Esophagus muscularis mucosa (tissue), 3 donors: ENCODE measurements at regions not wholly inside any gene's neighbourhood (a gene's known extent, or its start where the extent isn't known, plus 50 kb on each side); places are given as distances from the start of the nearest gene placed in this dataset.

ENCODE experiments used
- EP300 ChIP-seq: sonication (generic); formaldehyde crosslinking; IDR thresholded peaks from one replicate; pipeline ENCODE4 v1.6.1; 2017; ENCODE audit warnings: antibody characterized with exemption
- TF ChIP-seq, protein P1 (sequence below), 3 experiments: fragments of 200-600 bp in 2 of 3; fragments of 450-650 bp in 1 of 3; sonication (generic) in 2 of 3; IDR thresholded peaks; one replicate each; pipeline ENCODE4 v1.5.1; 2017 to 2019; ENCODE audit warnings: antibody characterized with exemption in 3 of 3, mild to moderate bottlenecking in 2 of 3, moderate library complexity in 1 of 3

DNA sequence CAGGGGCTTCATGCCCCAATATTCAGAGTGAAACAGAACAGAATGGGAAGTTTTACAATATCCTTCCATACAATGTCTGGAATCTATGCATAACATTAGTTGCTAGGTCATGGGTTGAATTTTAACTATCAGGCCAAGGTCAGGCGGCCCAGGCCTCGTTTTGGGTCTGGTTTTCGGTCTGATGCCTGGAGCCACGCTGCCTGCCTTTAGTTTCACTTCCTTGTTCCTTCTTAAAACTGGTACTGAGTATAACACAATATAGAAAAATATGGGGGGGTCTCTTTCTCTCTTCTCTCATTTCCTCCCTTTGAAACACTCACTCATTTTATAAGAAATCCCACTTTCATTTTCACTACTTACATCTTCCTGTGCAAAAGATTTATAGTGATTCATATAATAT, 1243.8 kb downstream of the CDY2B start:
- TF ChIP-seq, protein P1, sequence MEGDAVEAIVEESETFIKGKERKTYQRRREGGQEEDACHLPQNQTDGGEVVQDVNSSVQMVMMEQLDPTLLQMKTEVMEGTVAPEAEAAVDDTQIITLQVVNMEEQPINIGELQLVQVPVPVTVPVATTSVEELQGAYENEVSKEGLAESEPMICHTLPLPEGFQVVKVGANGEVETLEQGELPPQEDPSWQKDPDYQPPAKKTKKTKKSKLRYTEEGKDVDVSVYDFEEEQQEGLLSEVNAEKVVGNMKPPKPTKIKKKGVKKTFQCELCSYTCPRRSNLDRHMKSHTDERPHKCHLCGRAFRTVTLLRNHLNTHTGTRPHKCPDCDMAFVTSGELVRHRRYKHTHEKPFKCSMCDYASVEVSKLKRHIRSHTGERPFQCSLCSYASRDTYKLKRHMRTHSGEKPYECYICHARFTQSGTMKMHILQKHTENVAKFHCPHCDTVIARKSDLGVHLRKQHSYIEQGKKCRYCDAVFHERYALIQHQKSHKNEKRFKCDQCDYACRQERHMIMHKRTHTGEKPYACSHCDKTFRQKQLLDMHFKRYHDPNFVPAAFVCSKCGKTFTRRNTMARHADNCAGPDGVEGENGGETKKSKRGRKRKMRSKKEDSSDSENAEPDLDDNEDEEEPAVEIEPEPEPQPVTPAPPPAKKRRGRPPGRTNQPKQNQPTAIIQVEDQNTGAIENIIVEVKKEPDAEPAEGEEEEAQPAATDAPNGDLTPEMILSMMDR (IDR thresholded peaks at IDR 0.05): no peak
- no peak for TF ChIP-seq EP300
